Muscle layer of duodenum (tissue), 2 donors: ENCODE measurements at regions not wholly inside any gene's neighbourhood (a gene's known extent, or its start where the extent isn't known, plus 50 kb on each side); places are given as distances from the start of the nearest gene placed in this dataset.

Experiments
- H3K27ac ChIP-seq: one replicate; pipeline ENCODE4 v1.7.0; 2013; ENCODE audit warnings: mild to moderate bottlenecking, low read length
- H3K27me3 ChIP-seq: one replicate; pipeline ENCODE4 v1.7.0; 2013; ENCODE audit warnings: low read depth, mild to moderate bottlenecking, control low read depth, low read length
- H3K36me3 ChIP-seq, 2 donors: one replicate each; pipeline ENCODE4 v1.7.0; 2013; ENCODE audit warnings: low read length in 2 of 2, control low read depth in 1 of 2, mild to moderate bottlenecking in 1 of 2; ENCODE audit not compliant: insufficient read depth in 2 of 2, control insufficient read depth in 1 of 2
- H3K4me1 ChIP-seq, 2 donors: one replicate each; pipeline ENCODE4 v1.7.0; 2013; ENCODE audit warnings: low read length in 2 of 2, mild to moderate bottlenecking in 2 of 2, control low read depth in 1 of 2, moderate library complexity in 1 of 2; ENCODE audit not compliant: insufficient read depth in 2 of 2, control insufficient read depth in 1 of 2
- H3K4me3 ChIP-seq, 2 donors: one replicate each; pipeline ENCODE4 v1.7.0; 2013; ENCODE audit warnings: low read length in 2 of 2, low read depth in 1 of 2, mild to moderate bottlenecking in 1 of 2
- H3K9me3 ChIP-seq, 2 donors: one replicate each; pipeline ENCODE4 v1.7.0; 2013; ENCODE audit warnings: low read length in 2 of 2, control low read depth in 1 of 2, mild to moderate bottlenecking in 1 of 2; ENCODE audit not compliant: control insufficient read depth in 1 of 2
- donor health status: healthy.

- Histone ChIP-seq H3K27me3 (no peaks in the 10 kb centered on the region), H3K4me3 (no peak overlapping the region), H3K27ac (no peak overlapping the region), H3K36me3 (no peaks in the 10 kb centered on the region), H3K9me3 (no peaks in the 10 kb centered on the region), H3K4me1 (no peaks in the 10 kb centered on the region)
Measured at GRCh38 chr18:41121116-41121826, 833.8 kb upstream of the PIK3C3 start.

DNA sequence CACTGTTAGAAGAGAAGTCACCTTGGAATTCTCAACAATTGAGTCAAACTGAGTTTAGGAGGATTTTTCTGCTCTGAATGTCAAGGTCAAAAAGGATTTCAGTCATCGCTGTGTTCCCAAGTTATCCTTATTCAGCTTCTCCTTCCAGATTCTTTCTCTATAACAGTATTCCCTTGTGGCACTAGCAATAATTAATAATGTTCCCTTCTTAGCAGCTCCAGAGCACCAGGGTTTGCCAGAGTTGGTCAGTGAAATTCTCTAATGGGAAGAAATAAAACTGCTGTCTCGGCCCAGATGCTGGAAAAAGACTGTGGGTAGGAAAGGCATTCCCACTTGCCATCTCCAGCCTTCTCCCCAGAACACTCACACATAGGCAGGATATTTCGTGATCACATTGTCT lies 836.0 kb upstream of the PIK3C3 start:
- H3K27ac ChIP-seq = no peak overlapping the region
- H3K9me3 ChIP-seq = no peaks in the 10 kb centered on the region
- no peaks in the 10 kb centered on the region for H3K27me3 ChIP-seq
- H3K4me3 ChIP-seq = no peak overlapping the region
- no peaks in the 10 kb centered on the region for H3K4me1 ChIP-seq
- H3K36me3 ChIP-seq = no peaks in the 10 kb centered on the region

GRCh38 chr18:41113885-41114482 lies 841.0 kb upstream of the PIK3C3 start:
- Histone ChIP-seq H3K27me3 (no peaks in the 10 kb centered on the region), H3K36me3 (no peaks in the 10 kb centered on the region), H3K4me1 (no peaks in the 10 kb centered on the region), H3K9me3 (no peaks in the 10 kb centered on the region), H3K27ac (no peak overlapping the region), H3K4me3 (no peak overlapping the region)

GRCh38 chr18:41099451-41099850 lies 855.6 kb upstream of the PIK3C3 start:
- H3K36me3 ChIP-seq = no peaks in the 10 kb centered on the region
- H3K27me3 ChIP-seq = no peaks in the 10 kb centered on the region

GRCh38 chr18:41096504-41096903 lies 858.5 kb upstream of the PIK3C3 start:
- Histone ChIP-seq H3K9me3 (no peaks in the 10 kb centered on the region), H3K36me3 (no peaks in the 10 kb centered on the region), H3K27me3 (no peaks in the 10 kb centered on the region), H3K4me3 (no peak overlapping the region), H3K27ac (no peak overlapping the region), H3K4me1 (no peaks in the 10 kb centered on the region)

More at GRCh38 chr18:41099451-41099850, 855.6 kb upstream of the PIK3C3 start:
- Histone ChIP-seq H3K4me3 (no peak overlapping the region), H3K4me1 (no peaks in the 10 kb centered on the region), H3K9me3 (peaks cover 0 to 2% of the 10 kb centered on the region in 2 donors), H3K27ac (no peak overlapping the region)

GRCh38 chr18:41077076-41077475 lies 878.0 kb upstream of the PIK3C3 start:
- Histone ChIP-seq H3K9me3 (no peaks in the 10 kb centered on the region), H3K27me3 (no peaks in the 10 kb centered on the region), H3K36me3 (no peaks in the 10 kb centered on the region), H3K4me1 (no peaks in the 10 kb centered on the region), H3K27ac (no peak overlapping the region), H3K4me3 (no peak overlapping the region)

GRCh38 chr18:41075212-41075611 lies 879.8 kb upstream of the PIK3C3 start:
- no peaks in the 10 kb centered on the region for H3K4me1 ChIP-seq
- H3K4me3 ChIP-seq = no peak overlapping the region
- no peaks in the 10 kb centered on the region for H3K27me3 ChIP-seq
- no peak overlapping the region for H3K27ac ChIP-seq
- no peaks in the 10 kb centered on the region for H3K36me3 ChIP-seq
- no peaks in the 10 kb centered on the region for H3K9me3 ChIP-seq

GRCh38 chr18:41073372-41073954 lies 881.6 kb upstream of the PIK3C3 start:
- Histone ChIP-seq H3K27me3 (no peaks in the 10 kb centered on the region), H3K27ac (no peak overlapping the region), H3K36me3 (no peaks in the 10 kb centered on the region), H3K4me3 (no peak overlapping the region), H3K4me1 (no peaks in the 10 kb centered on the region), H3K9me3 (no peaks in the 10 kb centered on the region)

GRCh38 chr18:41072946-41073345 lies 882.1 kb upstream of the PIK3C3 start:
- H3K36me3 ChIP-seq = no peaks in the 10 kb centered on the region
- no peak overlapping the region for H3K4me3 ChIP-seq
- no peaks in the 10 kb centered on the region for H3K9me3 ChIP-seq
- no peak overlapping the region for H3K27ac ChIP-seq
- no peaks in the 10 kb centered on the region for H3K27me3 ChIP-seq
- no peaks in the 10 kb centered on the region for H3K4me1 ChIP-seq

DNA sequence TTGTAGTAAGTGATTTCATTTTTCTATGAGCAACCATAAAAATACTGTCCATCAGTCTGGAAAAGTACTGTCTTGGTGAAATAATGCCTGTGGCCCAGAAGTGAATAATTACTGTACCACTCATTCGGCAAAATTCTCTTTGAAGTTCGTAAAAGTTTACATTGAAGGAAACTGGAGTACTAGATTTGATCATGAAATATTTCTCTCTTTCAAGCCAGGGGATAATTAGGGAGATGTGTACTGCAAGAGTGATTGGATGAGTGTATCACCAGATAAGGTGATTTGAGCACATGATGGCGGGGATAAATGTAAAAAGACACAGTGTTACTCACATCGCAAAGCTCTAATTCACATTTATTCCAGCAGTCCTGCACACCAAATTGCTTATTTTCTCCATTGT lies 883.2 kb upstream of the PIK3C3 start:
- no peak overlapping the region for H3K4me3 ChIP-seq
- no peaks in the 10 kb centered on the region for H3K27me3 ChIP-seq
- no peaks in the 10 kb centered on the region for H3K36me3 ChIP-seq
- no peaks in the 10 kb centered on the region for H3K9me3 ChIP-seq
- no peak overlapping the region for H3K27ac ChIP-seq
- H3K4me1 ChIP-seq = no peaks in the 10 kb centered on the region

GRCh38 chr18:41069167-41069566 lies 885.9 kb upstream of the PIK3C3 start:
- Histone ChIP-seq H3K27me3 (no peaks in the 10 kb centered on the region), H3K4me1 (no peaks in the 10 kb centered on the region), H3K36me3 (no peaks in the 10 kb centered on the region), H3K9me3 (no peaks in the 10 kb centered on the region), H3K4me3 (no peak overlapping the region), H3K27ac (no peak overlapping the region)
